22Rv1 (cell line): ENCODE measurements at regions not wholly inside any gene's neighbourhood (a gene's known extent, or its start where the extent isn't known, plus 50 kb on each side); places are given as distances from the start of the nearest gene placed in this dataset.

Source experiments
- H3K27ac ChIP-seq: fragments of 450-650 bp; 2 replicates; pipeline ENCODE4 v1.5.1; 2017
- ZFX ChIP-seq: fragments of 450-650 bp; IDR thresholded peaks from 2 replicates; pipeline ENCODE4 v1.6.1; 2017; ENCODE audit warnings: antibody characterized with exemption, borderline replicate concordance
- TF ChIP-seq, protein P1 (sequence below): fragments of 450-650 bp; IDR thresholded peaks from 2 replicates; pipeline ENCODE4 v1.5.1; 2017; ENCODE audit warnings: mild to moderate bottlenecking

DNA sequence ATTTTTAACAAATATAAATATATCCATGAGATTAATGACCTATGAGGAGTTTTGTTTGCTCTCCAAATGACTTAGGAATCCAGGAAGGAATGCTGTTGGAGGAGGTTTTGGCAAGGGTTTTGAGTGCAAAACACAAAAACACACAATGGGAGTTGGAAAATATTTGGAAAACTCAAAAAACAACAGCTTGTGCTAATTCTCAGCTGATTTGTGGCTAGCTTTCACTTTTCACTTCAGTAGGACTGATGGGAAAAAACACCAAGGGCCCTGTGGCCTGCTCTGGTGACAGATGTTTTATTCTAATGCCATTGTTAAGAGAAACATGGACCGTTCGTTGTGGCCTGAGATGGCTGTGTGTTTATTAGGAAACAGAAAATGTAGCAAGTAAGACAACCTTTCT is 113.9 kb downstream of the ALDH8A1 start:
- TF ChIP-seq, protein P1, sequence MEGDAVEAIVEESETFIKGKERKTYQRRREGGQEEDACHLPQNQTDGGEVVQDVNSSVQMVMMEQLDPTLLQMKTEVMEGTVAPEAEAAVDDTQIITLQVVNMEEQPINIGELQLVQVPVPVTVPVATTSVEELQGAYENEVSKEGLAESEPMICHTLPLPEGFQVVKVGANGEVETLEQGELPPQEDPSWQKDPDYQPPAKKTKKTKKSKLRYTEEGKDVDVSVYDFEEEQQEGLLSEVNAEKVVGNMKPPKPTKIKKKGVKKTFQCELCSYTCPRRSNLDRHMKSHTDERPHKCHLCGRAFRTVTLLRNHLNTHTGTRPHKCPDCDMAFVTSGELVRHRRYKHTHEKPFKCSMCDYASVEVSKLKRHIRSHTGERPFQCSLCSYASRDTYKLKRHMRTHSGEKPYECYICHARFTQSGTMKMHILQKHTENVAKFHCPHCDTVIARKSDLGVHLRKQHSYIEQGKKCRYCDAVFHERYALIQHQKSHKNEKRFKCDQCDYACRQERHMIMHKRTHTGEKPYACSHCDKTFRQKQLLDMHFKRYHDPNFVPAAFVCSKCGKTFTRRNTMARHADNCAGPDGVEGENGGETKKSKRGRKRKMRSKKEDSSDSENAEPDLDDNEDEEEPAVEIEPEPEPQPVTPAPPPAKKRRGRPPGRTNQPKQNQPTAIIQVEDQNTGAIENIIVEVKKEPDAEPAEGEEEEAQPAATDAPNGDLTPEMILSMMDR: no peak
- no peak for TF ChIP-seq ZFX
- H3K27ac ChIP-seq: no peak overlapping the region

DNA sequence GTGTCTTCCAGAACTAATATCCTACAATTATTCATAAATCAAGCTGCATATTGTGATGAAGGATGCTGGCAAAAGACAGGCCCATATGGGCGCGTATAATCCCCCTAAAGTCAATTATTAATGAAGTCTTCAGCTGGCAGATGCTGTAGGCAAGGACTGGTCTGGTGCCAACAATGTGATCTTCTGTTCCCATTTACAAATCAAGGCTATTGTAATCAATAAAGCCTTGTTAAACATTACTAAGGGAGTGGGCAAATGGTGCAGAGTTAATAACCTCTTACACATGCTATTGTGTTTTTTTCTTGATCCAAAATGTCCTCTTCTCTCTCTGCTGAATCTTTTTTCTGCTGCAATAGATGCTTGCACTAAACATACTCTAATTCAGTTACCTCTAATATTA is 119.0 kb downstream of the ALDH8A1 start:
- TF ChIP-seq ZFX: no peak
- TF ChIP-seq, protein P1: no peak
- H3K27ac ChIP-seq: no peak overlapping the region

DNA sequence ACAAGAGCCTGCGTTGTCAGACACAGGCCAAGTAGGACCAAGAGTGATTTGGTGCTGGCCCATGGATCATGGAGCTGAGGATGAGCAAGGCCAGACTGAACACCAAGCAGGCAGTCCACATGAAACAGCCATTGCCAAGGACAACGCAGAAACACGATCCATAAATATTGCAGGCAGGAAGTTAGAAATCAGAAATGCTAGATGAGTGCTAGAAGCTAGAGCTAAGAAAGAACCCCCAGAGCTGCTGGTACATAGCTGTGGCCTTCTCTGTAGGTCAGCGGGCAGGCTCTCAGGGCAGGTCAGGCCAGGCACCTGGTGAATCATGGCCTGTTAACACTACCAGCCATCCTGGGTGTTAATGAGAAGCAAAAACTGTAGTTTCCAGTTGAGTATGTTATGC is 119.7 kb downstream of the ALDH8A1 start:
- TF ChIP-seq ZFX: no peak
- TF ChIP-seq, protein P1: no peak
- H3K27ac ChIP-seq: no peak overlapping the region

DNA sequence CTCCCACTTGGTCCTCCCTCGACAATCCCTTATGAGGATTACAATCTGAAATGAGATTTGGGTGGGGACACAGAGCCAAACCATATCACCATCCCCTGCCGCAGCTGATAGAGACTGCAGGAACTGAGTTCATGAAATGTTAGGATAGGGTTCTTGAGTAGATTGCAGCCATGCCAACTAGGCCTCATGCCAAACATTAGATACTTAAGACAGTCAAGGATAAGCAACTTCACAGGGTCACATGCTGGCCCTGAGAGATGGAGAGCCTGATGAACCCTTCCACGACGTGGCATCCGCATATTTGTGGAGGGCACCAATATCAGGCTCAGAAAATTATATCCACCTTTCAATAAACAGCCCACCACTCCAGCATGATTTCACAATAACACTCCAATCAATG is 121.3 kb downstream of the ALDH8A1 start:
- no peak overlapping the region for H3K27ac ChIP-seq
- no peak for TF ChIP-seq ZFX
- TF ChIP-seq, protein P1: no peak

DNA sequence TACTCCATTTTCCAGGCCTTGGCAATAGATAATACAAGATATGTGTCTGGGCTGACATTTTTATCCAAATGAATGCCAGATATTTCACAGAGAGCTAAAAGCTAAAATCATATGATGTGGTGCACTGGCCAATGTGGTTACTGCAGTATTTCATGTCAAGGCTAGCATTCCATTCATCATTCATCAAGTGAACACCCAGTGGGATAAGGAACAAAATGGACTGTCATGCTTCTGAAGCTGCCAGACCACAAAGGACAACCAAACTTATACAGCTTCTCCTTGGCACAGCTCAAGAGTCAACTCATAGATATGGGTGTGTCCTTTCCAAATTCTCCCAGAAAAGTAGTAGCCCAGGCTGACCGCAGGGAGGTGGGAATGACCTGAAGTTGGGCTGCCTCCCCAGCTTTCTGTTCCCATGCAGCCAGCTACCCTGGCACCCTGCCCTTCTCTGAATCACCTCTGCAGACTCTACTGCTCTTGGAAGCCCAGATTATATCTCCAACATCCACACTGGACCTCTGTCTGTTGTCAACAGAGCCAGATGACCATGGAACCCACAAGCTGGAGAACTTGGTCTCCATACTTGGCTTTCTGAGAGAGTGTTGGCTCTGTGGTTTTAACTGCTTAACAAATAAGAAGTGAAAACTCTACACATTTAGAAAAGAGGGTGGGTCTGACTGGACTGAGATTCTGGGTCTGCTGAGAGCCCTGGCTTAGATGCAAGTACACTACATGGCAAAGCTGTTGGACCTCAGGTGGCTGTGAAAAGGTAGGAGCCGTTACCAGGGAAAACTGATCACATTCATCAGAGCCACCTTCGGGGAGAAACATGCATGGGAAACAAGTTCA is 122.8 kb downstream of the ALDH8A1 start:
- TF ChIP-seq, protein P1: no peak
- no peak for TF ChIP-seq ZFX
- H3K27ac ChIP-seq: no peak overlapping the region

DNA sequence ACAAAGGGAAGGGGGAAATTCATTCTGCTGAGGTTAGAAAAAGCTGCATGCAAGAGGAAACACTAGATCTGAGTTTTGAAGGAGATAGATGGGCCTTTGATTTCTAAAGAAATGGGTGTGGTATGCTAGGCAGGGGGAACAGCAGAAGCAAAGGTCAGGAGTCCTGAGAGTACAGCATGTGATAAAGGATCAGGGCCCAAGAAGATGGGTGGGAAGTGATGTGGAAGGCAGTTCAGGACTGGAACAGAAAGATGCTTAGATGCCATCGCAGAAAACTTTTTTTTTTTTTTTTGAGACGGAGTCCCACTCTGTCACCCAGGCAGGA is 126.2 kb downstream of the ALDH8A1 start:
- no peak overlapping the region for H3K27ac ChIP-seq
- TF ChIP-seq ZFX: no peak
- TF ChIP-seq, protein P1: no peak

DNA sequence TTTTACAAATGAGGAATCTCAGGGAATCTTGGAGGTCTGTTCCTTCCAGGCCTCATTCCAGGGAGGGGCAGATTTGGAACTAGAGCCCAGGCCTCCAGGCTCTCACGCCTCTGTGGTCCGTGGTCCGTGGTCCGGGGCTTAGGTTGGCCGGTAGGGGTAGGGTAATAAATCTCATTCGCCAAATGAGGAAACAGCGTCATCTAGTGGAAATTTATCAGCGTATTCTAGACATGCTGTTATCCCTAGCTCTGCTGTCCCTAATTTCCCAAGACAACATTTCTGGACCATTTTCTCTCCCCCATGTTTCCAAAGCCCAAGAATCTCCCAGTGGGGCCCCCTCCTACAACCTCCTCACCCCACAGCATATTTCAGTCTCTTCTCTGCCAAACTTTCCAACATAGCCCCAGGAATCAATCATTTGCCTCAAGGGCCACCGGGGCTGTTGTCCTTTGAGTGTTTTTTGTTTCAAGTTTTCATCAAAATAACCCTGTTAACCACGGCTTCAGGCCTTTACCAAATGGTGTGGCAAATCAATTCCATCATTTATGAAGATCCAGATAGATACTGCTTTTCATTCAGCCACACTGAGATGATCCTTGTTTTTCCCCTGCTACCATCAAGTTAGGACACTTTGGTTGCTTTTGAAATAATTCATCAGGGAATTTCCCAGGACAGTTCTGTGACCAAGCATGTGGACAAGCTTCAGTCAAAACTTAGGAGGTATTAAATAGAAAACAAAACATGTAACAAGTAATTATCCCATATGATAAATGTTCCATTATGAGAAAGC is 126.8 kb downstream of the ALDH8A1 start:
- no peak for TF ChIP-seq ZFX
- TF ChIP-seq, protein P1: peak; percentile 93
- no peak overlapping the region for H3K27ac ChIP-seq
